ENCODE measurements at regions not wholly inside any gene's neighbourhood (a gene's known extent, or its start where the extent isn't known, plus 50 kb on each side); places are given as distances from the start of the nearest gene placed in this dataset.

DNA sequence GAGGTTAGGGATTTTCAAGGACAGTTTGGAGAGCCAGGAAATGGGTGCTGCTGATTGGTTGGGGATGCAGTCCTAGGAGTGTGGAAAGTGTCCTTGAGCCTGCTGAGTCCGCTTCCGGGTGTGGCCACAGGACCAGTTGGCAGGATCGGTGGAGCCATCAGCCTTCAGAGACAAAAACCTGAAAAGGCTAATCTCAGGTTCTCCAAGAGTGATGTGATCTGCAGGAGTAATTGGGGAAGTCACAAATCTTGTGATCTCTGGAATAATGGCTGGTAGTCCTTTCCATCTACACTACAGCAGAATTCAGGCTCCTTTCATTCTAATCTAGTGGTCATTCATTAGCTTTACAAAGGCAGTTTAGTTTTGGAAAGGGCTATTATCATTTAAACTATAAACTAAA is 55.9 kb upstream of the BMP2K start:
- ChIA-PET POLR2A (no interaction called here), CTCF (no interaction called here)
- TF ChIP-seq, protein P1, sequence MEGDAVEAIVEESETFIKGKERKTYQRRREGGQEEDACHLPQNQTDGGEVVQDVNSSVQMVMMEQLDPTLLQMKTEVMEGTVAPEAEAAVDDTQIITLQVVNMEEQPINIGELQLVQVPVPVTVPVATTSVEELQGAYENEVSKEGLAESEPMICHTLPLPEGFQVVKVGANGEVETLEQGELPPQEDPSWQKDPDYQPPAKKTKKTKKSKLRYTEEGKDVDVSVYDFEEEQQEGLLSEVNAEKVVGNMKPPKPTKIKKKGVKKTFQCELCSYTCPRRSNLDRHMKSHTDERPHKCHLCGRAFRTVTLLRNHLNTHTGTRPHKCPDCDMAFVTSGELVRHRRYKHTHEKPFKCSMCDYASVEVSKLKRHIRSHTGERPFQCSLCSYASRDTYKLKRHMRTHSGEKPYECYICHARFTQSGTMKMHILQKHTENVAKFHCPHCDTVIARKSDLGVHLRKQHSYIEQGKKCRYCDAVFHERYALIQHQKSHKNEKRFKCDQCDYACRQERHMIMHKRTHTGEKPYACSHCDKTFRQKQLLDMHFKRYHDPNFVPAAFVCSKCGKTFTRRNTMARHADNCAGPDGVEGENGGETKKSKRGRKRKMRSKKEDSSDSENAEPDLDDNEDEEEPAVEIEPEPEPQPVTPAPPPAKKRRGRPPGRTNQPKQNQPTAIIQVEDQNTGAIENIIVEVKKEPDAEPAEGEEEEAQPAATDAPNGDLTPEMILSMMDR (IDR thresholded peaks at IDR 0.05; ENCODE audit: insufficient read depth, low read depth, low read length) = no peak
- DNase-seq (ENCODE audit: low read depth) = no peak
- Histone ChIP-seq H3K36me3 (ENCODE audit: control insufficient read depth, insufficient read depth, low read length) (no peaks in the 10 kb centered on the region), H3K27me3 (ENCODE audit: control insufficient read depth, insufficient read depth, low read length) (no peaks in the 10 kb centered on the region), H3K4me3 (ENCODE audit: low read depth, low read length) (no peak overlapping the region)

DNA sequence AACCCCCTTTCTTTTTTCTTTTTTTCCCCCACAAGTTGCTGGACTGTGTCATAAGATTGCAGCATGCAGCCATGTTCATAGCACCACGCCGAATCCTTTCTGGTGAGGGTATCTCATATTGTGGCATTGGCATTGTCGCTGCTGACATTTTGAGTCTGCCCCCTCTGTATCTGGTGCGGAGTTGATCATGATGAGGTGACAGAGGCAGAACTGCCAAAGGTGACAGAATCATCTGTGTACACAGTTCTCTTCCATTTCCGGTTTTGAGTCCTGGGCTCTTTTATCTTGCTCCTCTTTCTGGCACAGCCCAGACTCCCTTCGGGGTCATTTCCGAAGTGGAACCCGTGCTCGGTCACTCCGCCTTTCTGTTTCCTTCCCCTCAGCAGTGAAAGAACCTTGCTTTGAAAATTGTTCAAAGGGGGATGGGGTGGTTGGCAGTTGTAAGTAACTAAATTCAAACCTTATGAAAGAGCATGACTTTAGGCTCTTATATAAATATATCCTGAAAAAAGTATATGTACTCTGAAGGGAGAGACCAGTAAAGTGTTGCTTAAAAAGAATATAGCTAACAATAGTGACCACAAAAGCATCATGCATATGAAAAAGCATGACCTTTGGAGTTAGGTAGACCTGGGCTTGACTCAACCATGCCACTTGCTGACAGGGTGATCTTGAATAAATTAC is 55.0 kb upstream of the BMP2K start:
- TF ChIP-seq, protein P1 (IDR thresholded peaks at IDR 0.05; ENCODE audit: insufficient read depth, low read depth, low read length) = no peak
- CTCF ChIA-PET = interaction anchor here (0.6 kb wide), 1 partner anchor 24 kb away, joined by 3 read pairs; no protein-coding TSS in a partner anchor
- Histone ChIP-seq H3K36me3 (ENCODE audit: control insufficient read depth, insufficient read depth, low read length) (no peaks in the 10 kb centered on the region), H3K4me3 (ENCODE audit: low read depth, low read length) (no peak overlapping the region), H3K27me3 (ENCODE audit: control insufficient read depth, insufficient read depth, low read length) (no peaks in the 10 kb centered on the region)
- no peak for DNase-seq (ENCODE audit: low read depth)
- POLR2A ChIA-PET = no interaction called here

DNA sequence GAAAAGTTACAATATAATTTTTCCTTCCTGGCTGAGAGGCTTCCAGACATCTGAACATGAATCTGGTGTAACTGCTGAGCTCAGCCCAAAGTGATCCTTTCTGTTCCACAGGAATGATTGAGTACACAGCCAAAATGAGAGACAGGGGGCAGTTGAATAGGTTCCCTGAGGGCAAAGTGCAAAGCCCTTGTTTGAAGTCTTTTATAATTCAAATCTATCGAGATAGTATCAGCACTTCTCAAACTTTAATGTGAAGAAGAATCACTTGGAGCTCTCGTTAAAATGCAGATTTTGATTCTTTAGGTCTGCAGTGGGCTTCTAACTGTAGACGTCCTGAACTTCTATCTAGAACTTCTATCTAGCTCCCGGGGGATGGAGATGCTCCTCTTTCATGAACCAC is 54.4 kb upstream of the BMP2K start:
- ChIA-PET CTCF (interaction anchor here (0.6 to 1.4 kb wide), 2 partner anchors 20 to 23 kb away, joined by 3 to 4 read pairs; no protein-coding TSS in a partner anchor), POLR2A (no interaction called here)
- no peak for DNase-seq (ENCODE audit: low read depth)

DNA sequence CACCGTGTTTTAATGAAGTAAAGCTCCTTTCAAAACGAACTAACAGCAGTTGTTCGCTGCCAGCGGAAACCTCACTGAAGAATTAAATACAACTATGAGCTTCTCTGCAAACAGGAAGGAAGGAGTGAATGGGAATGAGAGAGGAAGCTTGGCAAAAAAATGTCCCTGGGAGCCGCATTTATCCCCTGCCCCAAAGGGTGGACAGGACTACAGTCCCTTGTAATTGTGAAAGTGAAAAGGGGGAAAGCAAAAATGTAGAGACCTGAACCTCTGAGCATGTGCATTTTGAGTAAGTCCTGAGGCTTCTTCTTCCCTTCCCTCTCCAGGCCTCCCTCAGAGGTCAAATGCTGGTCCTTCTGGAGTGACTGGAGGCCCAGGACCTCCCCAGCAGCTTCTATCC is 53.8 kb upstream of the BMP2K start:
- Histone ChIP-seq H3K36me3 (ENCODE audit: control insufficient read depth, insufficient read depth, low read length) (no peaks in the 10 kb centered on the region), H3K4me3 (ENCODE audit: low read depth, low read length) (no peak overlapping the region), H3K27me3 (ENCODE audit: control insufficient read depth, insufficient read depth, low read length) (no peaks in the 10 kb centered on the region)
- ChIA-PET POLR2A (no interaction called here), CTCF (interaction anchor here (1.4 kb wide), 1 partner anchor 19 kb away, joined by 4 read pairs; no protein-coding TSS in a partner anchor)
- TF ChIP-seq, protein P1 (IDR thresholded peaks at IDR 0.05; ENCODE audit: insufficient read depth, low read depth, low read length) = no peak
- no peak for DNase-seq (ENCODE audit: low read depth)

More for the DNA sequence above, 54.4 kb upstream of the BMP2K start:
- no peaks in the 10 kb centered on the region for H3K36me3 ChIP-seq (ENCODE audit: control insufficient read depth, insufficient read depth, low read length)
- H3K27me3 ChIP-seq (ENCODE audit: control insufficient read depth, insufficient read depth, low read length) = no peaks in the 10 kb centered on the region
- no peak overlapping the region for H3K4me3 ChIP-seq (ENCODE audit: low read depth, low read length)
- TF ChIP-seq, protein P1 (IDR thresholded peaks at IDR 0.05; ENCODE audit: insufficient read depth, low read depth, low read length) = no peak

DNA sequence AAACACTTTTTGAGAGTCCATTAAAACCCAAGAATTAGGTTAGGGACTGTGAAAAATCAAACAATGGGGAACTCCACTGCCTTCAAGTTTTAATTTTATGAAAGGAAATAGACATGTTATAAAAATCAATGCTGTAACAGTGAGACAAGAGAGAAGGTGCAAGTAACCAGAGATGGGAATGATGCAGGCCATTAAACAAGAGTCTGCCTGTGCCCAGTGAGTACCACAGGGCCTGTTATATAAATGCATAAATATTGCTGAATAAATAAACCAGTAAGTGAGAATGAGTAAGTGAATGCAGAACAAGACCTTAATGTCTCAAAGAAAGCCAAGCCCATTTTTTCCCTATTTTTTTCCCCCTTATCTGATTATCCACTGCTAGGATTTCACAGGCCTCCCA is 53.3 kb upstream of the BMP2K start:
- DNase-seq (ENCODE audit: low read depth) = no peak
- no peak overlapping the region for H3K4me3 ChIP-seq (ENCODE audit: low read depth, low read length)
- H3K36me3 ChIP-seq (ENCODE audit: control insufficient read depth, insufficient read depth, low read length) = no peaks in the 10 kb centered on the region
- POLR2A ChIA-PET = no interaction called here
- no peaks in the 10 kb centered on the region for H3K27me3 ChIP-seq (ENCODE audit: control insufficient read depth, insufficient read depth, low read length)
- TF ChIP-seq, protein P1 (IDR thresholded peaks at IDR 0.05; ENCODE audit: insufficient read depth, low read depth, low read length) = no peak
- CTCF ChIA-PET = interaction anchor here (0.6 to 1.4 kb wide), 2 partner anchors 15 to 19 kb away, joined by 3 to 4 read pairs; no protein-coding TSS in a partner anchor

Data from BJ (cell line).